ENCODE measurements at regions not wholly inside any gene's neighbourhood (a gene's known extent, or its start where the extent isn't known, plus 50 kb on each side); places are given as distances from the start of the nearest gene placed in this dataset.

GRCh38 chr9:38126730-38127129 is 57.7 kb upstream of the SHB start:
- TF ChIP-seq CTCF (IDR thresholded peaks at IDR 0.05; ENCODE audit: poor library complexity) (no peak), EZH2 (IDR thresholded peaks at IDR 0.05; ENCODE audit: borderline replicate concordance) (no peak)
